LNCAP (cell line): ENCODE measurements at regions not wholly inside any gene's neighbourhood (a gene's known extent, or its start where the extent isn't known, plus 50 kb on each side); places are given as distances from the start of the nearest gene placed in this dataset.

Source experiments
- CTCF ChIP-seq: fragments of 450-650 bp; IDR thresholded peaks from 2 replicates; pipeline ENCODE4 v1.5.1; 2017; ENCODE audit warnings: mild to moderate bottlenecking

- TF ChIP-seq CTCF = peak; percentile 89
These were observed 180.4 kb upstream of the B3GAT1 start for GRCh38 chr11:134592391-134592990.

GRCh38 chr11:134591338-134591737, 179.3 kb upstream of the B3GAT1 start:
- TF ChIP-seq CTCF = no peak

GRCh38 chr11:134589129-134589528, 177.1 kb upstream of the B3GAT1 start:
- no peak for TF ChIP-seq CTCF

GRCh38 chr11:134587345-134587744, 175.3 kb upstream of the B3GAT1 start:
- TF ChIP-seq CTCF = no peak

- no peak for TF ChIP-seq CTCF
These were observed 174.7 kb upstream of the B3GAT1 start for GRCh38 chr11:134586726-134587125.

- TF ChIP-seq CTCF = no peak
These were observed 173.9 kb upstream of the B3GAT1 start for GRCh38 chr11:134585666-134586610.

- TF ChIP-seq CTCF = no peak
These were observed 172.8 kb upstream of the B3GAT1 start for GRCh38 chr11:134584706-134585445.
